ENCODE measurements at regions not wholly inside any gene's neighbourhood (a gene's known extent, or its start where the extent isn't known, plus 50 kb on each side); places are given as distances from the start of the nearest gene placed in this dataset.

GRCh38 chr9:12933957-12934356 is 159.1 kb downstream of the LURAP1L start:
- no peak for DNase-seq (ENCODE audit: low spot score)

- peak; percentile 11 for DNase-seq (ENCODE audit: low spot score)
These were observed 159.9 kb downstream of the LURAP1L start for GRCh38 chr9:12934545-12935272.

DNA sequence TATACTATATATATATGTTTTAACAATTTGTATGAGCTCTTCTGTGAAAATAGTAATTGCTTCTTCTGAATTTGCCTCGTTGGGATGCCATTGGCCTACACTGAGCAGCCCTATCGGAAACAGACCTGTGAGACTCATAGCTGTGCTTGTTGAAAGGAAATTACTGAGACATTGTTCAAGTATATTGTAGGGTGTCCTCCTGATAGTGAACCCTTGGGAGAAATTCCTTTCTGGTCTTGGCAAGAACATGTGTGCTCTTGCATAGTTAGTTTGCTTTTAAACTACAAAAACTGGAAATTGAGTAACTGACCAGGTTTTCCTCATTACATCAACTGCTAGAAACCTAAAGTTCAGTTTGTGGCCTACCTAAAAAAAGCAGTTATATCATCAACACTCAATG is 160.9 kb downstream of the LURAP1L start:
- no peak for DNase-seq (ENCODE audit: low spot score)

DNA sequence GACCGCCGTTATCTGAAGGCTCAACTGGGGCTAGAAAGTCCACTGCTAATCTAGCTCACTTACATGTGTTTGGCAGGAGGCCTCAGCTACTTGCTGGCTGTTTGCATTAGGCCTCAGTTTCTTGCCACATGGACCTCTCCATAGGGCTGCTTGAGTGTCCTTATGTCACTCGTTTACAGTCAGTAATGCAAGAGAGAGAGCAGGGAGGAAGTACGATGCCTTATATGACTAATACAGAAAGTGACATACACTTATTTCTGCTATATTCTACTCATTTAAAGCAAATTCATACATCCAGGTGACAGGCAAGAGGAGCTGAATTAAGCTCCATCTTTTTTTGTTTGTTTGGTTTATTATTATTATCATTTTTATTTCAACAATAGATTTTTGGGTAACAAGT is 179.6 kb downstream of the LURAP1L start:
- no peak for DNase-seq (ENCODE audit: low spot score)

DNA sequence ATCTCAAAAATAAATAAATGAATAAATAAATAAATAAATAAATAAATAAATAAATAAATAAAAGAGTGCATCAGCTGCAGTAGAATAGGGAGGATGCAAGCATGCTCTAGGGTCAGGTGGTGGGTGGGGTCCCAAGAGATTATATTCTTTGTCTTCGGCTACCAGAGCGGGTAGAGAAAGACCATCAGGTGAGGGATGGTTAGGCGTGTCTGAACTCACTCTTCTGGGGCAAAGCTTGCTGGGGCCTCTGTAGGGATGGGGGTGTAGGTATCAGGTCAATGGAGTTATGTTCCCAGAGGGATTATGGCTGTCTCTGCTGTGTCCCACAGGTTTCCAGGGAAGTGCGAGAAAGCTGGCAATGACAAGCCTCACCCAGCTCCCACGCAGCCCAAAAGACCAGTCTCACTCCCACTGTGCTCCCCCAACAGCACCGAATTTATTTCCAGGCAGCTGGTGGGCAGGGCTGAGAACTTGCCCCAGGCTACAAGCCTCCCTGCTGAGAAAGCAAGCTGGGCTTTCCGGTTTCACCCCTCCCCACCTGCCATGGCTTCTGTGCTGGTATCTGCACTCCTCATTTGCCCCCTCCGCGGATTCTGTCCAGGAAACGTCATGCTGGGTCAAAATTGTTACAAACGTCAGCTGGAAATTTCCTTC is 180.8 kb downstream of the LURAP1L start:
- no peak for DNase-seq (ENCODE audit: low spot score)

GRCh38 chr9:12956261-12956660 is 181.4 kb downstream of the LURAP1L start:
- no peak for DNase-seq (ENCODE audit: low spot score)

- no peak for DNase-seq (ENCODE audit: low spot score)
These were observed 182.0 kb downstream of the LURAP1L start for GRCh38 chr9:12956805-12957204.

DNA sequence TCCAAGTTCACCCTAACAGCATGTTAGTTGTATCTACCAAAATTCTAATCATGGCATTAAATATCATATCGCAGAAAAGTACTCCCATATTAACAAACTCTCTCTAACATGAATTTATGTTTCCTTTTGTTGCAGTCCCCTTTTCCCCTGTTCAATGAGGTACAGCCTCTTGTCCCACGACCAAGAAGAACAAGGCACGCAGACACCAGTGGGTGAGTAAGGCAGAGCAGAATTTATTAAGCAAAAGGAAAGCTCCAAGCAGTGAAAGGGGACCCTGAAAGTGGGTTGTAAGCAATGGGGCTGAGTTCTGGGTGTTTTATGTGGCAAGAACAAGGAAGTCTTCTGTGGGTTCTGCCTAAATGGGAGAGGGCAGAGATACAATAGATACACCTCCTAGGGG is 183.5 kb downstream of the LURAP1L start:
- DNase-seq (ENCODE audit: low spot score): no peak

- no peak for DNase-seq (ENCODE audit: low spot score)
These were observed 183.9 kb downstream of the LURAP1L start for GRCh38 chr9:12958708-12959107.

DNA sequence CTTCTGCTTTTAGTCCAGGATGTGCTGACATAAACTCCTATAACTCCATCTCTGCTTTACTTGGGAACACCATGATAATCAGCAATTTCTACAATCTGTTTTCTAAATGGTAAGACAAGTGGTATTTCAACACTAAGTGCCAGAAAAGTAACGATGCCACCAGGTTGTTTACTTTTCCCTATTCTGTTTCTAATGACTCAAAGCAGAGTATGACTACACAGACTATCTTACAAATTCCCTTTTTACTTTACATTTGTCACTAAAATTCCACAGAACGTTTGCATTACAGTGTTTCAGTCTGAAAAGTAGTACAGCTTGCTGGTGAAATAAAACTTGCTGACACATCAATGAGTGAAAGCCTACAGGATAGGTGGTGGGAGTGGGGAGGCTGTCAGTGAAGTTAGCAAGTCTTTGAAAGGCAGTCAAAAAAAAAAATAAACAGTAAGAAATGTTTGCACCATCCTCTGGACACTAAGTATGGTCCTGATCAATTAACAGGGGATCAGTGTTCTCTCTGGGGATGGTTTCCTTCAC is 186.5 kb downstream of the LURAP1L start:
- no peak for DNase-seq (ENCODE audit: low spot score)

- no peak for DNase-seq (ENCODE audit: low spot score)
These were observed 188.7 kb downstream of the LURAP1L start for GRCh38 chr9:12963537-12963936.

- DNase-seq (ENCODE audit: low spot score): no peak
These were observed 189.5 kb downstream of the LURAP1L start for GRCh38 chr9:12964271-12964670.

DNA sequence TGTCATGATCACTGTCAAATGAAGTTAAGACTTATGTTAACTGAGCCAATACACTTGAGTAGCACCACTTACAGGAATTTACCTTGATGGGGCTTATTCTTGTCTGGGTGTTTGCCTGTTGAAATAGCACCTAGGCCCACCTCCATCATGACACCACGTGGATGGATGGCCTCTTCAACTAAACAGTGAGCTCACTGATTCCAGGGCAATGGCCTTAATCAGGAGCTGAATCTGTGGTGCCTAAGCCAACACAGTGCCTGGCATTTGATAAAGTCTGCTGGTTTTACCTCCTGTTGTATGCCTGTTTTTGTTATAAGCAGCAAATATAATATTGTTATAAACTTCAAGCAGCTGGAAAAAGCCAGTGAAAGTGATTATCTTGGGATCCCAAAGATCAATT is 190.5 kb downstream of the LURAP1L start:
- no peak for DNase-seq (ENCODE audit: low spot score)

- no peak for DNase-seq (ENCODE audit: low spot score)
These were observed 193.3 kb downstream of the LURAP1L start for GRCh38 chr9:12968093-12968492.

- DNase-seq (ENCODE audit: low spot score): peak; percentile 81
These were observed 198.1 kb downstream of the LURAP1L start for GRCh38 chr9:12972608-12973589.

GRCh38 chr9:12973710-12974109 is 198.9 kb downstream of the LURAP1L start:
- no peak for DNase-seq (ENCODE audit: low spot score)

DNA sequence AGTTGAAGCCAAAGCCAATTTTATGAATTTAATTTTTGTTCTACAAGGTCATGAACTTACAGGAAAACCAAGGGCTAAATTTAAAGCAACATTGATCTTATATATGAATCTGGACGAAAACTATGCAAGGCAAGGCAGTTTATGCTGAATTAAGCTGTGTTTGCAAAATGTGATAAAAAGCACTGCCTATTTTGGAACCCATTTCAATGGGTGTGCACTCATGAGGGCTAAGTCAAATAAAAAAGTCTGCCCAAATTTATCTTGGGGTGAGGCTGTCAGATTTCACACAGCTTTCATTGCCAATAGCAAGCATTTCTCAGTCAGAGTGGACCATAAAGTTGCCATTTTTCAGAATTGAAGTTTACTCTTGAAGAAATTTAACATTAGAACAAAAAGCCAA is 199.9 kb downstream of the LURAP1L start:
- no peak for DNase-seq (ENCODE audit: low spot score)

- DNase-seq (ENCODE audit: low spot score): no peak
These were observed 200.7 kb downstream of the LURAP1L start for GRCh38 chr9:12975496-12975895.

GRCh38 chr9:12980085-12980851 is 205.4 kb downstream of the LURAP1L start:
- DNase-seq (ENCODE audit: low spot score): no peak

DNA sequence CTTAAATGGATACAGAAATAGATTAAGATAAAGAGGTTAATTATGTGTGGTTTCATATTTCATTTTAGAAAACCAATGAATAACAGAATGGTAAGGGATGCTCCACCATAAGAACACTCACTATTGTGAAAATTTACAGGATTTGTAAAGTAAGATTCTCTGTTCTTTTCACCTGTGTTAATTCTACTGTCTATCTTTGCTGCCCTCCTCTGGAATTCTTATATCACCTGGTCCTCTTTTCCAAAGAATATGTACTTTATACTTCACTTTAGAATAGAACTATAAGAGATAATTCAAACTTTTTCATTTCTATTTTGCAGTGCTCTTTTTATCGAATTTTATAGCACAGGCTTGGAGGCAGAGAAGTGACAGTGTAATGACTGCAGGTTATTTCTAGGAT is 213.4 kb downstream of the LURAP1L start:
- no peak for DNase-seq (ENCODE audit: low spot score)

DNA sequence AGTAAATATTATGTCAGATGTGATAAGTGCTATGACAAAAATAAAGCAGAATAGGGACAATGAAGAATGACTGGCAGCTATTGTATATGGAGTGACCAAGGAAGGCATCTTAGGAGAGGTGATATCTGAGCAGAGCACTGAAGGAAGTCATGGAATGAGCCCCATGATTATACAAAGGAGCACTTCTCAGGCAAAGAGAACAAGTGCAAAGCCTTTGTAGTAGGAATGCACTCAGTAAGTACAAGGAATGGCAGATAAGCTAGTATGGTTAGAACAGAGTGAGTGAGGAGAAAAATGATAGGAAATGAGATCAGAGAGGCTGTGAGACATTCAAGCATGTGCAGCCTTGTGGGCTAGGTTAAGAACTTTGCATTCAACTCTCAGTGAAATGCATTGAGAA is 214.8 kb downstream of the LURAP1L start:
- DNase-seq (ENCODE audit: low spot score): no peak

GRCh38 chr9:12993466-12993865 is 218.6 kb downstream of the LURAP1L start:
- DNase-seq (ENCODE audit: low spot score): no peak
